ENCODE measurements at regions not wholly inside any gene's neighbourhood (a gene's known extent, or its start where the extent isn't known, plus 50 kb on each side); places are given as distances from the start of the nearest gene placed in this dataset.
A peak's percentile ranks its signal among the peaks of the same experiment; 100 is the strongest.

- DNase-seq, result peak; percentile 36
Measured at GRCh38 chr3:56921573-56922453, 120.1 kb upstream of the ARHGEF3 start.

- no peak for DNase-seq
Measured at GRCh38 chr3:56919797-56920195, 118.0 kb upstream of the ARHGEF3 start.

GRCh38 chr3:56919137-56919796, 117.5 kb upstream of the ARHGEF3 start:
- peak; percentile 27 for DNase-seq

- no peak for DNase-seq
Measured at GRCh38 chr3:56918111-56918568, 116.4 kb upstream of the ARHGEF3 start.

- no peak for DNase-seq
Measured at GRCh38 chr3:56917361-56918110, 115.8 kb upstream of the ARHGEF3 start.

GRCh38 chr3:56916716-56917360, 115.1 kb upstream of the ARHGEF3 start:
- no peak for DNase-seq

- peak; percentile 77 for DNase-seq
Measured at GRCh38 chr3:56915966-56916586, 114.3 kb upstream of the ARHGEF3 start.

- no peak for DNase-seq
Measured at GRCh38 chr3:56914646-56915045, 112.9 kb upstream of the ARHGEF3 start.

- no peak for DNase-seq
Measured at GRCh38 chr3:56911363-56911762, 109.6 kb upstream of the ARHGEF3 start.

GRCh38 chr3:56909349-56909748, 107.6 kb upstream of the ARHGEF3 start:
- peak; percentile 21 for DNase-seq

- no peak for DNase-seq
Measured at GRCh38 chr3:56908004-56908403, 106.3 kb upstream of the ARHGEF3 start.

- no peak for DNase-seq
Measured at GRCh38 chr3:56904552-56905215, 102.9 kb upstream of the ARHGEF3 start.

- no peak for DNase-seq
Measured at GRCh38 chr3:56903231-56903782, 101.6 kb upstream of the ARHGEF3 start.

GRCh38 chr3:56902468-56903160, 100.9 kb upstream of the ARHGEF3 start:
- no peak for DNase-seq

- no peak for DNase-seq
Measured at GRCh38 chr3:56900801-56901200, 99.1 kb upstream of the ARHGEF3 start.

GRCh38 chr3:56899851-56900250, 98.1 kb upstream of the ARHGEF3 start:
- peak; percentile 83 for DNase-seq

GRCh38 chr3:56899078-56899477, 97.3 kb upstream of the ARHGEF3 start:
- DNase-seq, result no peak

GRCh38 chr3:56896357-56896756, 94.6 kb upstream of the ARHGEF3 start:
- DNase-seq, result no peak

- peak; percentile 27 for DNase-seq
Measured at GRCh38 chr3:56894881-56895431, 93.2 kb upstream of the ARHGEF3 start.

GRCh38 chr3:56890448-56891091, 88.8 kb upstream of the ARHGEF3 start:
- no peak for DNase-seq
